ENCODE measurements at regions not wholly inside any gene's neighbourhood (a gene's known extent, or its start where the extent isn't known, plus 50 kb on each side); places are given as distances from the start of the nearest gene placed in this dataset.

DNA sequence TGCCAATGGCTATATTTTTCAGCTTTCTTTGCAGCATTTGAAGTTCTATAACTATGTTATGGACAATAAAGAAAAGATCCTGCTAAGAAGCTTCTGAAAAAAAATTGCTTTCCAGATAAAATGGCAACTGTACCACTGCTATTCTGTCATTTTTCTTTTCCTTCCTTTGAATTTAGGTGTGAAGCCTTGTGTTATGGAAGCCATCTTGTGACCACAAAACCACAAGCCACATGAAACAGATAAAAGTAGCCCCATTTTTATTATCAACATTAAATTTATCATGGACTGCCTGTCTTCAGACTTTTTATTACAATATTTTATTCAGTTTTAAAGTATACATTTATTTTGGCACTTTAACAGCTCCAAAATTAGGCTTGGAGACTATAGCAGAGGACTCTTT, 289.9 kb upstream of the ACTBL2 start:
- Mint-ChIP-seq H3K27me3 (ENCODE audit: unreplicated experiment) (no peaks in the 10 kb centered on the region), H3K4me1 (ENCODE audit: low read depth, unreplicated experiment) (peaks cover 4% of the 10 kb centered on the region)

GRCh38 chr5:57770039-57770438, 287.4 kb upstream of the ACTBL2 start:
- H3K4me1 Mint-ChIP-seq (ENCODE audit: low read depth, unreplicated experiment) = peaks cover 4% of the 10 kb centered on the region
- H3K9me3 Mint-ChIP-seq (ENCODE audit: unreplicated experiment) = no peaks in the 10 kb centered on the region
- no peak overlapping the region for H3K4me3 Mint-ChIP-seq (ENCODE audit: unreplicated experiment)
- no peak for DNase-seq
- TF ChIP-seq CTCF (IDR thresholded peaks at IDR 0.05; ENCODE audit: partially characterized antibody, unreplicated experiment) = no peak
- H3K27me3 Mint-ChIP-seq (ENCODE audit: unreplicated experiment) = no peaks in the 10 kb centered on the region
- H3K27ac Mint-ChIP-seq (ENCODE audit: unreplicated experiment) = no peak overlapping the region
- no peaks in the 10 kb centered on the region for H3K36me3 Mint-ChIP-seq (ENCODE audit: unreplicated experiment)

More for the DNA sequence above, 289.9 kb upstream of the ACTBL2 start:
- no peak for DNase-seq
- TF ChIP-seq CTCF (IDR thresholded peaks at IDR 0.05; ENCODE audit: partially characterized antibody, unreplicated experiment) = no peak
- no peaks in the 10 kb centered on the region for H3K9me3 Mint-ChIP-seq (ENCODE audit: unreplicated experiment)
- no peak overlapping the region for H3K27ac Mint-ChIP-seq (ENCODE audit: unreplicated experiment)
- H3K36me3 Mint-ChIP-seq (ENCODE audit: unreplicated experiment) = no peaks in the 10 kb centered on the region
- no peak overlapping the region for H3K4me3 Mint-ChIP-seq (ENCODE audit: unreplicated experiment)

DNA sequence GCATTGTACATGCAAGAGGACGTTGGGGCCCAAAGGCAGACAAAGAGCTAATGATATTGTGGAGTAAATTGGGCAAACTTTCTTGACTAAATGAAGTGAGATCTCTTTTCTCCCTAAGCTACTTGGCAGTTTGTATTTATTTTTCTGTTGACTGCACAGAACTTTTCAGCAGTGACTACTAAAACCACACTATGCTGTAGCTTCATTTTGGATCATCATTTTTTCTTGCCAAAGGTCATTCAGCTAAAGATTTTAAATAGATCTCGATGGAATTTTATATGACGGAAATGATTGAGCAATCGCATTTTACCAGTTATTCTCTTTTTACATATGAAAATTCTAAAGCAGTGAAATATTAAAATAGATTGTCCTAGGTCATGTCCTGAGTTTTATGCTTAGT, 286.1 kb upstream of the ACTBL2 start:
- no peaks in the 10 kb centered on the region for H3K36me3 Mint-ChIP-seq (ENCODE audit: unreplicated experiment)
- peaks cover 4% of the 10 kb centered on the region for H3K4me1 Mint-ChIP-seq (ENCODE audit: low read depth, unreplicated experiment)
- no peak overlapping the region for H3K4me3 Mint-ChIP-seq (ENCODE audit: unreplicated experiment)
- no peak overlapping the region for H3K27ac Mint-ChIP-seq (ENCODE audit: unreplicated experiment)
- no peaks in the 10 kb centered on the region for H3K27me3 Mint-ChIP-seq (ENCODE audit: unreplicated experiment)
- no peak for TF ChIP-seq CTCF (IDR thresholded peaks at IDR 0.05; ENCODE audit: partially characterized antibody, unreplicated experiment)
- H3K9me3 Mint-ChIP-seq (ENCODE audit: unreplicated experiment) = no peaks in the 10 kb centered on the region
- no peak for DNase-seq

DNA sequence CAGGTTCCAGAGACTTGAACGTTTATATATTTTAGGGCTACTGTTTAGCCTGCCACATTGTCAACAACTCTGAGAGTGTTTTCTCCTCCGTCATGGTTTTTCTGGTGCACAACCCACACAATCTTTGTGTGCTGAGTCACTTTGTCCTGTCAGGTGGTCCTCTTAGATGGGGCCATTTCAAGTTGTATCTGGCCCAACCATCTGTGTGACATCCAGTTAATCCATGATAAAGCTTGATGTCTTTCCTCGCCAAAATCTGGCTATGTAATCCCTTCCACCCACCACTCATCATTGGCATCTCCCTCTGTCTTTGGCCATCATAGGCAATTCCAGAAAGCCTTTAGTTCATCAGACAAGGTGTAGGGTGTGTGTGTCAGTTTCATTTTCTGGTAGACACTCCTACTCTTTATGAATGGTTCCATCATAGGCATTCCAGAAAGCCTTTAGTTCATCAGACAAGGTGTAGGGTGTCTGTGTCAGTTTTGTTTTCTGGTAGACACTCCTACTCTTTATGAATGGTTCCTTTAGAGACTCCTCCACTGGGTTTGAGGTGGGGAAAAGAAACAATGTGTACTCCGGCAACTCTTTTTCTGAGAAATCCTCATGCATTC, 282.0 kb upstream of the ACTBL2 start:
- DNase-seq = no peak
- TF ChIP-seq CTCF (IDR thresholded peaks at IDR 0.05; ENCODE audit: partially characterized antibody, unreplicated experiment) = no peak
- no peak overlapping the region for H3K27ac Mint-ChIP-seq (ENCODE audit: unreplicated experiment)
- H3K27me3 Mint-ChIP-seq (ENCODE audit: unreplicated experiment) = no peaks in the 10 kb centered on the region
- peaks cover 4% of the 10 kb centered on the region for H3K4me1 Mint-ChIP-seq (ENCODE audit: low read depth, unreplicated experiment)
- H3K9me3 Mint-ChIP-seq (ENCODE audit: unreplicated experiment) = no peaks in the 10 kb centered on the region
- no peaks in the 10 kb centered on the region for H3K36me3 Mint-ChIP-seq (ENCODE audit: unreplicated experiment)
- H3K4me3 Mint-ChIP-seq (ENCODE audit: unreplicated experiment) = no peak overlapping the region

DNA sequence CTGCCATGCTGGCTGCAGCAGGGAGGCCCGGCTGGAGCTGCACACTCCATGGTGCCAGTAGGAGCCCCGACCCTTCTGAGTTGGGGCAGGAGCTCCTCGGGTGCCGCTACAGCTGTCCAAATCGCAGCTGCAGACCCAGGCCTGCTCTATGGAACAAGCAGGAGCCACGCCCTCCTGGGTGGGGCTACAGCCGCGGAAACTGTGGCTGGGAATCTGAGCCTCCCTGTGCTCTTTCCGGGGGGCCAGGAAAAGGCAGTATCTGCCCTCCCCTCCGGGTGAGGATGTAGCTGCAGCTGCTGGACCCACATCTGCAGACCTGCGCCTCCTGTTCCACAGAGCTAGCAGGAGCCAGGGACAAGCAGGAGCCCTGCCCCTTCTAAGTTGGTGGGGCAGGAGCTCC, 278.9 kb upstream of the ACTBL2 start:
- H3K27ac Mint-ChIP-seq (ENCODE audit: unreplicated experiment) = no peak overlapping the region

More for the DNA sequence above, 278.9 kb upstream of the ACTBL2 start:
- Mint-ChIP-seq H3K4me3 (ENCODE audit: unreplicated experiment) (no peak overlapping the region), H3K36me3 (ENCODE audit: unreplicated experiment) (no peaks in the 10 kb centered on the region), H3K27me3 (ENCODE audit: unreplicated experiment) (no peaks in the 10 kb centered on the region), H3K4me1 (ENCODE audit: low read depth, unreplicated experiment) (no peaks in the 10 kb centered on the region), H3K9me3 (ENCODE audit: unreplicated experiment) (no peaks in the 10 kb centered on the region)
- DNase-seq = no peak
- TF ChIP-seq CTCF (IDR thresholded peaks at IDR 0.05; ENCODE audit: partially characterized antibody, unreplicated experiment) = no peak
